H9 (cell line): ENCODE measurements at regions not wholly inside any gene's neighbourhood (a gene's known extent, or its start where the extent isn't known, plus 50 kb on each side); places are given as distances from the start of the nearest gene placed in this dataset.

Experiments
- DNase-seq: peaks from one replicate; pipeline ENCODE4 v3.0.0-alpha.2; 2017
- H2AFZ ChIP-seq: one replicate; pipeline ENCODE4 v1.6.1; 2013; ENCODE audit warnings: mild to moderate bottlenecking, low read length, control low read depth, moderate library complexity
- H2AK5ac ChIP-seq: 2 replicates; pipeline ENCODE4 v1.6.1; 2013; ENCODE audit warnings: low read length, control low read depth, mixed read lengths; ENCODE audit not compliant: insufficient read length
- H2BK120ac ChIP-seq: one replicate; pipeline ENCODE4 v1.6.1; 2013; ENCODE audit warnings: low read depth, mild to moderate bottlenecking, low read length, control low read depth, inconsistent platforms; ENCODE audit not compliant: poor library complexity, severe bottlenecking
- H2BK12ac ChIP-seq: 2 replicates; pipeline ENCODE4 v1.6.1; 2013; ENCODE audit warnings: low read length, control low read depth, mixed read lengths, low read depth; ENCODE audit not compliant: insufficient read length
- H2BK15ac ChIP-seq: 2 replicates; pipeline ENCODE4 v1.6.1; 2013; ENCODE audit warnings: low read depth, low read length, control low read depth
- H2BK20ac ChIP-seq: one replicate; pipeline ENCODE4 v1.6.1; 2013; ENCODE audit warnings: low read depth, mild to moderate bottlenecking, low read length, control low read depth, inconsistent platforms; ENCODE audit not compliant: poor library complexity, severe bottlenecking
- H2BK5ac ChIP-seq: 2 replicates; pipeline ENCODE4 v1.6.1; 2013; ENCODE audit warnings: low read length, control low read depth, mixed read lengths; ENCODE audit not compliant: insufficient read length
- H3K14ac ChIP-seq: 2 replicates; pipeline ENCODE4 v1.6.1; 2013; ENCODE audit warnings: low read length, control low read depth; ENCODE audit not compliant: insufficient read depth
- H3K18ac ChIP-seq: 2 replicates; pipeline ENCODE4 v1.6.1; 2013; ENCODE audit warnings: low read depth, mild to moderate bottlenecking, mixed read lengths, low read length, control low read depth; ENCODE audit not compliant: insufficient read length
- H3K23ac ChIP-seq: 2 replicates; pipeline ENCODE4 v1.6.1; 2013; ENCODE audit warnings: low read length, control low read depth, mixed read lengths, low read depth; ENCODE audit not compliant: insufficient read length
- H3K23me2 ChIP-seq: 2 replicates; pipeline ENCODE4 v1.6.1; 2013; ENCODE audit warnings: low read depth, mild to moderate bottlenecking, mixed read lengths, low read length, control low read depth; ENCODE audit not compliant: insufficient read length, poor library complexity, severe bottlenecking
- H3K27ac ChIP-seq: 2 replicates; pipeline ENCODE4 v1.5.1; 2013; ENCODE audit warnings: low read length, control low read depth, mixed read lengths, low read depth; ENCODE audit not compliant: insufficient read length
- H3K27me3 ChIP-seq: 2 replicates; pipeline ENCODE4 v1.6.1; 2013; ENCODE audit warnings: low read length, control low read depth, inconsistent platforms; ENCODE audit not compliant: insufficient read depth
- H3K4ac ChIP-seq: 2 replicates; pipeline ENCODE4 v1.6.1; 2013; ENCODE audit warnings: low read depth, mild to moderate bottlenecking, control low read depth, inconsistent platforms, low read length, moderate library complexity
- H3K4me1 ChIP-seq: 2 replicates; pipeline ENCODE4 v1.6.1; 2013; ENCODE audit warnings: low read length, control low read depth, inconsistent platforms; ENCODE audit not compliant: insufficient read depth
- H3K4me2 ChIP-seq: 2 replicates; pipeline ENCODE4 v1.6.1; 2013; ENCODE audit warnings: low read length, control low read depth, mixed read lengths; ENCODE audit not compliant: insufficient read length, insufficient read depth
- H3K56ac ChIP-seq: 2 replicates; pipeline ENCODE4 v1.6.1; 2013; ENCODE audit warnings: low read depth, mild to moderate bottlenecking, mixed read lengths, low read length, control low read depth; ENCODE audit not compliant: insufficient read length
- H3K79me1 ChIP-seq: 2 replicates; pipeline ENCODE4 v1.6.1; 2013; ENCODE audit warnings: low read depth, mild to moderate bottlenecking, moderate library complexity, low read length, control low read depth, inconsistent platforms; ENCODE audit not compliant: insufficient read depth, poor library complexity, severe bottlenecking
- H3K79me2 ChIP-seq: 2 replicates; pipeline ENCODE4 v1.6.1; 2013; ENCODE audit warnings: low read length, control low read depth, inconsistent platforms; ENCODE audit not compliant: insufficient read depth
- H3K9ac ChIP-seq: 2 replicates; pipeline ENCODE4 v1.6.1; 2013; ENCODE audit warnings: low read length, control low read depth, mixed read lengths; ENCODE audit not compliant: insufficient read length; ENCODE audit errors: extremely low read depth
- H3K9me3 ChIP-seq: one replicate; pipeline ENCODE4 v1.6.1; 2013; ENCODE audit warnings: low read depth, low read length, inconsistent platforms; ENCODE audit not compliant: control insufficient read depth
- H3T11ph ChIP-seq: one replicate; pipeline ENCODE4 v1.6.1; 2013; ENCODE audit warnings: mild to moderate bottlenecking, low read length, control low read depth, inconsistent platforms
- H4K20me1 ChIP-seq: one replicate; pipeline ENCODE4 v1.6.1; 2013; ENCODE audit not compliant: control insufficient read depth, insufficient read length, insufficient read depth
- H4K5ac ChIP-seq: 2 replicates; pipeline ENCODE4 v1.6.1; 2013; ENCODE audit warnings: low read depth, mild to moderate bottlenecking, mixed read lengths, low read length, control low read depth; ENCODE audit not compliant: insufficient read length
- H4K8ac ChIP-seq: replicated peaks from 2 replicates; pipeline ENCODE4 v1.6.1; 2013; ENCODE audit warnings: low read length, control low read depth, mixed read lengths, low read depth; ENCODE audit not compliant: insufficient read length
- H4K91ac ChIP-seq: 2 replicates; pipeline ENCODE4 v1.6.1; 2013; ENCODE audit warnings: low read depth, mild to moderate bottlenecking, moderate library complexity, mixed read lengths, low read length, control low read depth; ENCODE audit not compliant: insufficient read length
- H3K27ac Mint-ChIP-seq, 3 experiments: 2 replicates in 2 of 3; 3 replicates in 1 of 3; pipeline ENCODE4 v1.8.0; 2020 to 2021; ENCODE audit warnings: mixed read lengths in 3 of 3, mild to moderate bottlenecking in 1 of 3, moderate library complexity in 1 of 3
- H3K27me3 Mint-ChIP-seq: 2 replicates; pipeline ENCODE4 v1.8.0; 2021; ENCODE audit warnings: low read depth, mild to moderate bottlenecking, moderate library complexity, mixed read lengths
- H3K36me3 Mint-ChIP-seq, 3 experiments: 2 replicates in 2 of 3; 3 replicates in 1 of 3; pipeline ENCODE4 v1.8.0; 2020 to 2021; ENCODE audit warnings: low read depth in 3 of 3, mixed read lengths in 3 of 3; ENCODE audit not compliant: insufficient read depth in 1 of 3
- H3K4me1 Mint-ChIP-seq, 2 experiments: 2 replicates each; pipeline ENCODE4 v1.8.0; 2020; ENCODE audit warnings: mixed read lengths in 2 of 2
- H3K4me3 Mint-ChIP-seq, 2 experiments: 2 replicates in 1 of 2; 3 replicates in 1 of 2; pipeline ENCODE4 v1.8.0; 2020 to 2021; ENCODE audit warnings: mild to moderate bottlenecking in 2 of 2, mixed read lengths in 2 of 2, moderate library complexity in 1 of 2
- H3K9me3 Mint-ChIP-seq, 2 experiments: 2 replicates in 1 of 2; 3 replicates in 1 of 2; pipeline ENCODE4 v1.8.0; 2020; ENCODE audit warnings: mild to moderate bottlenecking in 2 of 2, mixed read lengths in 2 of 2, moderate library complexity in 1 of 2
- CTCF ChIP-seq: fragments of 200-600 bp; sonication (generic); conservative IDR thresholded peaks from 3 replicates; pipeline ENCODE4 v1.8.0; 2021; ENCODE audit warnings: antibody characterized with exemption, mild to moderate bottlenecking
- WGBS: extraction: QIAGEN DNeasy Blood & Tissue Kit; methylation state at CpG from one replicate; pipeline ENCODE4 v1.1.7; 2013; ENCODE audit warnings: missing lambda C conversion rate, low lambda C conversion rate, mixed read lengths; ENCODE audit not compliant: insufficient read length; ENCODE audit errors: extremely low coverage; 5-methylcytosine and 5-hydroxymethylcytosine counted together

- Mint-ChIP-seq H3K4me3 (no peak overlapping the region), H3K36me3 (peaks cover 0 to 1% (median 0%) of the 10 kb centered on the region in 3 experiments; a peak in 2 of 7 replicates), H3K27ac (no peak overlapping the region), H3K4me1 (no peaks in the 10 kb centered on the region), H3K9me3 (peaks cover 0 to 5% of the 10 kb centered on the region in 2 experiments; a peak in 2 of 5 replicates), H3K27me3 (no peaks in the 10 kb centered on the region; the same call in 1 of the 2 replicates)
- Histone ChIP-seq H3K23me2 (no peaks in the 10 kb centered on the region), H3K14ac (no peak overlapping the region), H3K4ac (no peak overlapping the region), H3K4me1 (no peaks in the 10 kb centered on the region), H2AFZ (no peak overlapping the region), H3K9me3 (no peaks in the 10 kb centered on the region), H2BK15ac (no peak overlapping the region), H3K9ac (no peak overlapping the region), H2BK20ac (no peak overlapping the region), H3K23ac (no peak overlapping the region), H3K27me3 (no peaks in the 10 kb centered on the region), H4K8ac (no peak overlapping the region), H2BK5ac (no peak overlapping the region), H3K4me2 (no peak overlapping the region), H2BK120ac (no peak overlapping the region), H3K56ac (no peak overlapping the region), H4K20me1 (no peaks in the 10 kb centered on the region), H3K27ac (no peak overlapping the region), H3K79me1 (no peaks in the 10 kb centered on the region), H3K18ac (no peak overlapping the region), H3T11ph (no peak overlapping the region), H4K91ac (no peak overlapping the region), H4K5ac (no peak overlapping the region), H2BK12ac (no peak overlapping the region), H3K79me2 (no peaks in the 10 kb centered on the region), H2AK5ac (no peak overlapping the region)
- TF ChIP-seq CTCF: no peak
- whole genome bisulfite sequencing: no CpG with 5 or more reads among the region's 9 CpGs
- DNase-seq: no peak
These were observed 480.0 kb downstream of the NLGN4X start for GRCh38 chrX:5748586-5749150.
